Sigmoid colon (tissue), 4 donors: ENCODE measurements at regions not wholly inside any gene's neighbourhood (a gene's known extent, or its start where the extent isn't known, plus 50 kb on each side); places are given as distances from the start of the nearest gene placed in this dataset.

Source experiments
- CTCF ChIP-seq, 4 experiments: fragments of 450-650 bp in 3 of 4; fragments of 200-600 bp in 1 of 4; IDR thresholded peaks; one replicate each; pipeline ENCODE4 v1.5.1; 2016 to 2019; ENCODE audit warnings: antibody characterized with exemption in 4 of 4, mild to moderate bottlenecking in 3 of 4, moderate library complexity in 2 of 4
- EP300 ChIP-seq, 4 donors: sonication (generic); formaldehyde crosslinking; IDR thresholded peaks; one replicate each; pipeline ENCODE4 v1.6.1; 2017; ENCODE audit warnings: antibody characterized with exemption in 4 of 4
- POLR2AphosphoS5 ChIP-seq, 4 donors: sonication (generic); formaldehyde crosslinking; IDR thresholded peaks; one replicate each; pipeline ENCODE4 v1.6.1; 2017; ENCODE audit warnings: antibody characterized with exemption in 4 of 4

DNA sequence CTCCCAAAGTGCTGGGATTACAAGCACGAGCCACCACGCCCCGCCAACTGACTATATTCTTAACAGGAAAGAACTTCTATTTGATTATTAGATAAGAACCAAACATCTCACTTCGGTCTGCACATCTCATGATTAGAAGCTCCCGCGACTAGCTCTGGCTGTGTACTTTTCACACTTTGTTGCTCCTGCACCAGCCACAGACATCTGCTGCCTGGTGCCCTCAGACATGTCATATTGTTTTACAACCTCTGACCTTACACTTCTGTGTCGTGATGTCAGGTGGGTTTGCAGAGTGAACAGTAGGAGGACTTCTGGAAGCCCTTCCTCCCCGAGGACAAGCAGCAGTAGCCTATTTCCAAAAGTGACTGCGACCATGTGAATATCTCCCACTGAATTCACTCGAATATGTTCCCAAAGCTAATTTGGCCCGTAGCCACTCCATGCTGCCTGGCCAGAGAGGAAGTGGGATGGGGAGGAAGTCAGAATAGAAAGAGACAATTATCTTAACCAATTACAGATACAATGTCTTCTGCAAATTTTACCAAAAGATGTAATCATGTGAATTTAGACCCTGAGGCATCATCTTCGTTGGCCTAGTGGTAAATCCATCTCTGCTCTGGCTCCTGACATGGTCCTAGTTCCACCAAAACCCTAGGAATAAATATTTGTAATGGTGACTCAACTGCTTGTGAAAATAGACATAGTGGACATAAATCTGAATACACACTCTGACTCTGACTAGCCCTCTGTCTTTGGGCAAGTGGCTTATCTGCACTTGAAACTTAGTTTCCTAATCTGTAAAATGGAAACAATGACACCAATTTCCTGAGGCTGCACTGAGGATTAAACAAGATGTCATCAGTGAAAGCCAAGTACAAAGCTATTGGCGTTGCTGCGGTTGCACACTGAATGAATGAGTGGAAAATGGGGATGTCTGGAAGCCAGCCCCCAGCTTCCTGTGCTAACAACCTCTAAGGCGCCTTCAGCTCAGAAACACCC is 406.1 kb downstream of the LRATD1 start:
- no peak for TF ChIP-seq CTCF (IDR thresholded peaks at IDR 0.05)
- no peak for TF ChIP-seq EP300 (IDR thresholded peaks at IDR 0.05)
- TF ChIP-seq POLR2AphosphoS5 (IDR thresholded peaks at IDR 0.05): no peak
